BJ (cell line): ENCODE measurements at regions not wholly inside any gene's neighbourhood (a gene's known extent, or its start where the extent isn't known, plus 50 kb on each side); places are given as distances from the start of the nearest gene placed in this dataset.

Experiments used
- CTCF ChIA-PET: fragments of 350-600 bp; formaldehyde crosslinking; extraction: SDS; loops from one replicate; lab custom pipeline; 2021; ENCODE audit warnings: antibody characterized with exemption, inconsistent platforms; lab: Yijun Ruan, JAX
- POLR2A ChIA-PET: fragments of 300-600 bp; sonication (Branson Sonifier 250); formaldehyde crosslinking; extraction: SDS; loops from one replicate; lab custom pipeline; 2021; ENCODE audit warnings: antibody characterized with exemption; lab: Charles Lee
- DNase-seq: peaks from one replicate; pipeline ENCODE4 v3.0.0-alpha.2; 2011; ENCODE audit warnings: low read depth
- H3K27me3 ChIP-seq: 2 replicates; pipeline ENCODE4 v1.6.0; 2011; ENCODE audit warnings: low read length; ENCODE audit not compliant: control insufficient read depth, insufficient read depth
- H3K36me3 ChIP-seq: 2 replicates; pipeline ENCODE4 v1.5.1; 2011; ENCODE audit warnings: low read length; ENCODE audit not compliant: control insufficient read depth, insufficient read depth
- H3K4me3 ChIP-seq: 2 replicates; pipeline ENCODE4 v1.5.1; 2011; ENCODE audit warnings: low read depth, mild to moderate bottlenecking, control low read depth, low read length
- CTCF ChIP-seq: IDR thresholded peaks from 2 replicates; pipeline ENCODE4 v1.5.1; 2011; ENCODE audit warnings: low read depth, mild to moderate bottlenecking, control low read depth, inconsistent platforms, low read length, moderate library complexity; ENCODE audit not compliant: insufficient read depth

- no peaks in the 10 kb centered on the region for H3K27me3 ChIP-seq
- ChIA-PET CTCF (interaction anchor here (0.8 to 1.4 kb wide), 3 partner anchors 12 to 180 kb away, joined by 3 read pairs; no protein-coding TSS in a partner anchor), POLR2A (interaction anchor here (0.5 kb wide), 1 partner anchor 40 kb away, joined by 3 read pairs; no protein-coding TSS in a partner anchor)
- no peaks in the 10 kb centered on the region for H3K36me3 ChIP-seq
- DNase-seq: no peak
- peak; percentile 12; the same call in 1 of the 2 replicates for TF ChIP-seq CTCF
- no peak overlapping the region for H3K4me3 ChIP-seq
Observed at GRCh38 chr10:60466267-60467201, 76.9 kb upstream of the ANK3 start.

GRCh38 chr10:60465801-60466200 lies 76.1 kb upstream of the ANK3 start:
- ChIA-PET POLR2A (interaction anchor here (0.5 kb wide), 1 partner anchor 39 kb away, joined by 3 read pairs; no protein-coding TSS in a partner anchor), CTCF (interaction anchor here (1.4 kb wide), 1 partner anchor 181 kb away, joined by 3 read pairs; no protein-coding TSS in a partner anchor)
- no peaks in the 10 kb centered on the region for H3K27me3 ChIP-seq
- TF ChIP-seq CTCF: no peak
- no peaks in the 10 kb centered on the region for H3K36me3 ChIP-seq
- H3K4me3 ChIP-seq: no peak overlapping the region
- DNase-seq: no peak

- Histone ChIP-seq H3K36me3 (no peaks in the 10 kb centered on the region), H3K27me3 (no peaks in the 10 kb centered on the region), H3K4me3 (no peak overlapping the region)
- POLR2A ChIA-PET: no interaction called here
- CTCF ChIA-PET: no interaction called here
- TF ChIP-seq CTCF: no peak
- no peak for DNase-seq
Observed at GRCh38 chr10:60464659-60465058, 75.0 kb upstream of the ANK3 start.

GRCh38 chr10:60463746-60464145 lies 74.1 kb upstream of the ANK3 start:
- no peak overlapping the region for H3K4me3 ChIP-seq
- ChIA-PET CTCF (interaction anchor here (0.6 kb wide), 1 partner anchor 12 kb away, joined by 3 read pairs; no protein-coding TSS in a partner anchor), POLR2A (no interaction called here)
- DNase-seq: no peak
- no peaks in the 10 kb centered on the region for H3K27me3 ChIP-seq
- no peak for TF ChIP-seq CTCF
- H3K36me3 ChIP-seq: no peaks in the 10 kb centered on the region

- no peaks in the 10 kb centered on the region for H3K36me3 ChIP-seq
- no peak for TF ChIP-seq CTCF
- H3K27me3 ChIP-seq: no peaks in the 10 kb centered on the region
- H3K4me3 ChIP-seq: no peak overlapping the region
- POLR2A ChIA-PET: no interaction called here
- DNase-seq: no peak
- CTCF ChIA-PET: no interaction called here
Observed at GRCh38 chr10:60461688-60462087, 72.0 kb upstream of the ANK3 start.
